Neural progenitor cell (in vitro differentiated cells): ENCODE measurements at regions not wholly inside any gene's neighbourhood (a gene's known extent, or its start where the extent isn't known, plus 50 kb on each side); places are given as distances from the start of the nearest gene placed in this dataset.

Experiments
- DNase-seq: peaks from one replicate; pipeline ENCODE4 v3.0.0-alpha.2; 2016; ENCODE audit warnings: low spot score
- H2AFZ ChIP-seq: fragments of 200-600 bp; sonication (generic); replicated peaks from 2 replicates; pipeline ENCODE4 v1.6.1; 2016; ENCODE audit warnings: antibody characterized with exemption
- H3F3A ChIP-seq: fragments of 200-600 bp; sonication (generic); 2 replicates; pipeline ENCODE4 v1.6.1; 2016; ENCODE audit warnings: antibody characterized with exemption, low read depth
- H3K27ac ChIP-seq: fragments of 200-600 bp; sonication (generic); 2 replicates; pipeline ENCODE4 v1.5.1; 2016; ENCODE audit warnings: mild to moderate bottlenecking
- H3K27me3 ChIP-seq: fragments of 200-600 bp; sonication (generic); 2 replicates; pipeline ENCODE4 v1.6.1; 2016; ENCODE audit warnings: mild to moderate bottlenecking, moderate library complexity
- H3K36me3 ChIP-seq: fragments of 200-600 bp; sonication (generic); 2 replicates; pipeline ENCODE4 v1.5.1; 2016
- H3K4me1 ChIP-seq: fragments of 200-600 bp; sonication (generic); 2 replicates; pipeline ENCODE4 v1.6.1; 2016; ENCODE audit warnings: mixed run types
- H3K4me2 ChIP-seq: fragments of 200-600 bp; sonication (generic); 2 replicates; pipeline ENCODE4 v1.6.1; 2016
- H3K4me3 ChIP-seq: fragments of 200-600 bp; sonication (generic); 2 replicates; pipeline ENCODE4 v1.5.1; 2016
- H3K79me2 ChIP-seq: fragments of 200-600 bp; sonication (generic); 2 replicates; pipeline ENCODE4 v1.6.1; 2016; ENCODE audit warnings: low read depth
- H3K9ac ChIP-seq: fragments of 200-600 bp; sonication (generic); 2 replicates; pipeline ENCODE4 v1.6.1; 2016
- H3K9me3 ChIP-seq: fragments of 200-600 bp; sonication (generic); 2 replicates; pipeline ENCODE4 v1.5.1; 2016; ENCODE audit warnings: low read depth
- H4K20me1 ChIP-seq: fragments of 200-600 bp; sonication (generic); 2 replicates; pipeline ENCODE4 v1.6.1; 2016; ENCODE audit warnings: low read depth
- H3K27ac Mint-ChIP-seq: 3 replicates; pipeline ENCODE4 v1.8.0; 2021; ENCODE audit warnings: mixed read lengths
- H3K27me3 Mint-ChIP-seq: 2 replicates; pipeline ENCODE4 v1.8.0; 2022; ENCODE audit warnings: low read depth, mild to moderate bottlenecking, inconsistent platforms, moderate library complexity, mixed read lengths; ENCODE audit not compliant: insufficient read depth
- H3K36me3 Mint-ChIP-seq: 3 replicates; pipeline ENCODE4 v1.8.0; 2021; ENCODE audit warnings: mixed read lengths
- H3K4me1 Mint-ChIP-seq: 3 replicates; pipeline ENCODE4 v1.8.0; 2021; ENCODE audit warnings: mixed read lengths
- H3K4me3 Mint-ChIP-seq: 3 replicates; pipeline ENCODE4 v1.8.0; 2021; ENCODE audit warnings: mild to moderate bottlenecking, moderate library complexity, mixed read lengths
- H3K9me3 Mint-ChIP-seq: 3 replicates; pipeline ENCODE4 v1.8.0; 2020; ENCODE audit warnings: mixed read lengths
- EZH2 ChIP-seq: fragments of 200-600 bp; sonication (generic); IDR thresholded peaks from 2 replicates; pipeline ENCODE4 v1.6.1; 2017; ENCODE audit warnings: antibody characterized with exemption, mild to moderate bottlenecking, moderate library complexity
- EZH2phosphoT487 ChIP-seq: fragments of 200-600 bp; sonication (generic); IDR thresholded peaks from 2 replicates; pipeline ENCODE4 v1.6.1; 2017; ENCODE audit warnings: antibody characterized with exemption
- TF ChIP-seq, protein P1 (sequence below): fragments of 200-600 bp; sonication (generic); IDR thresholded peaks from 2 replicates; pipeline ENCODE4 v1.5.1; 2017; ENCODE audit warnings: antibody characterized with exemption, mild to moderate bottlenecking

DNA sequence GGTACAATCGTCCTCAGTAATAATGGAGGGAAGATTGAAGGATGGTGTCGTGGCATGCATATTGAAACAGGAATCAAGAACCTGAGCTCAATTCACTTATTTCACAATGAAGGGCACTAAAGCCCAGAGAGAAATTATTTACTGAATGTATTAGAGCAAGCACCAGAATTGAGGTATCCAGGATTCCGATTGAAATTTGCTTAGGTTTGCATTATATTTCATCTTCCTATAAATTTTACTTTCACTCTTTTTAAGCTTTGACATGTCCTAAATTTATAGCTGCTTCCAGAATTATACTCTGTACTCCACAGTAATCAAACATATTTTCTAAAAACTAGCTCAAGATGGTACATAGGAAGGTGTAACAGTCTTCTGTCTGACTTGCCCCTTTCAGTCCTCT lies 454.9 kb upstream of the HTR2A start:
- peaks cover 4% of the 10 kb centered on the region for H3K9me3 ChIP-seq
- H3K4me1 ChIP-seq = no peaks in the 10 kb centered on the region
- TF ChIP-seq EZH2 (no peak), EZH2phosphoT487 (no peak)
- TF ChIP-seq, protein P1, sequence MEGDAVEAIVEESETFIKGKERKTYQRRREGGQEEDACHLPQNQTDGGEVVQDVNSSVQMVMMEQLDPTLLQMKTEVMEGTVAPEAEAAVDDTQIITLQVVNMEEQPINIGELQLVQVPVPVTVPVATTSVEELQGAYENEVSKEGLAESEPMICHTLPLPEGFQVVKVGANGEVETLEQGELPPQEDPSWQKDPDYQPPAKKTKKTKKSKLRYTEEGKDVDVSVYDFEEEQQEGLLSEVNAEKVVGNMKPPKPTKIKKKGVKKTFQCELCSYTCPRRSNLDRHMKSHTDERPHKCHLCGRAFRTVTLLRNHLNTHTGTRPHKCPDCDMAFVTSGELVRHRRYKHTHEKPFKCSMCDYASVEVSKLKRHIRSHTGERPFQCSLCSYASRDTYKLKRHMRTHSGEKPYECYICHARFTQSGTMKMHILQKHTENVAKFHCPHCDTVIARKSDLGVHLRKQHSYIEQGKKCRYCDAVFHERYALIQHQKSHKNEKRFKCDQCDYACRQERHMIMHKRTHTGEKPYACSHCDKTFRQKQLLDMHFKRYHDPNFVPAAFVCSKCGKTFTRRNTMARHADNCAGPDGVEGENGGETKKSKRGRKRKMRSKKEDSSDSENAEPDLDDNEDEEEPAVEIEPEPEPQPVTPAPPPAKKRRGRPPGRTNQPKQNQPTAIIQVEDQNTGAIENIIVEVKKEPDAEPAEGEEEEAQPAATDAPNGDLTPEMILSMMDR = no peak
- Mint-ChIP-seq H3K4me3 (no peak overlapping the region), H3K36me3 (no peaks in the 10 kb centered on the region), H3K4me1 (no peaks in the 10 kb centered on the region), H3K9me3 (peaks cover 11% of the 10 kb centered on the region), H3K27ac (no peak overlapping the region), H3K27me3 (no peaks in the 10 kb centered on the region)
- no peaks in the 10 kb centered on the region for H4K20me1 ChIP-seq
- no peaks in the 10 kb centered on the region for H3F3A ChIP-seq
- no peak overlapping the region for H3K9ac ChIP-seq
- no peaks in the 10 kb centered on the region for H3K27me3 ChIP-seq
- H3K79me2 ChIP-seq = no peaks in the 10 kb centered on the region
- H3K27ac ChIP-seq = no peak overlapping the region
- H3K4me3 ChIP-seq = no peak overlapping the region
- H2AFZ ChIP-seq = no peak overlapping the region
- no peak for DNase-seq
- no peak overlapping the region for H3K4me2 ChIP-seq
- H3K36me3 ChIP-seq = no peaks in the 10 kb centered on the region

DNA sequence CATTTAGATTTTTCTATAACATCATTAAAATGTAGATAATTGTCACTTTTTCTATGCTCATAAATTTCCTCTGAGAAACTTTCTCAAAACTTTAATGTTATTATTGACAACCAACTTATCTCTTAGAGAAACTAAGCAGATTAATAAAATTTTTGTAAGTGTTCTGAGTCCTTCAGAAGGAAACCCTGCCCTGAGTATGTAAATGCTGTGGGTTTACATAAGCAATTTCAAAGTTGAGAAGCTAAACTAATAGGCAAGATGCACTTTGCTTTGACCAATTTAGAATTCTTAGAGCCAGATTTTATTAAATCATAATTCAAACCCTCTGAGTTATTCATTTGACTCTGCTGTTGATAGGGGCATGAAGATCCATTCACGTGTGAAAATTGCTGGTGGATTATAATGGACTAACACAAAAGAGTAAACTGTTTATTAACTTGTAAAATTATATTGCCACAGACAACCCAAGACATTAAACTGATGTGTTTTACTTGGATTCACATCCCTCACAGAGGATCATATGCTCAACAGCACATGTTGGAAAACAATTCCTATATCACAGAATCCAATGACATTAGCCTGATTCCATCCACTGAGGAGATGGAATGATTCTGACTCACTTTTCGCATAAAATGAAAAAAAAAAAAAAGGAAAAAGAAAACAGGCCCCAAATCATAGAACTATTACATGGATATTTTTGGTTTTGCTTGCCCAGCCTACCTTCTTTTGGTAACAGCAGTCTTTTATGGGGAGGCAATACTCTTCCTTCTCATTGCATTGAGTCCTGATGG lies 453.7 kb upstream of the HTR2A start:
- Histone ChIP-seq H2AFZ (no peak overlapping the region), H3K9me3 (peaks cover under 1% of the 10 kb centered on the region), H3K4me2 (no peak overlapping the region), H3K27me3 (no peaks in the 10 kb centered on the region), H3K36me3 (no peaks in the 10 kb centered on the region), H3K79me2 (no peaks in the 10 kb centered on the region), H3F3A (no peaks in the 10 kb centered on the region), H3K4me3 (no peak overlapping the region), H3K9ac (no peak overlapping the region), H4K20me1 (no peaks in the 10 kb centered on the region), H3K4me1 (no peaks in the 10 kb centered on the region), H3K27ac (no peak overlapping the region)
- no peak for DNase-seq
- no peaks in the 10 kb centered on the region for H3K36me3 Mint-ChIP-seq
- peaks cover 5% of the 10 kb centered on the region for H3K9me3 Mint-ChIP-seq
- H3K4me3 Mint-ChIP-seq = no peak overlapping the region
- no peaks in the 10 kb centered on the region for H3K27me3 Mint-ChIP-seq
- TF ChIP-seq EZH2phosphoT487 (no peak), EZH2 (no peak)
- TF ChIP-seq, protein P1 = no peak
- H3K4me1 Mint-ChIP-seq = no peaks in the 10 kb centered on the region
- H3K27ac Mint-ChIP-seq = no peak overlapping the region

DNA sequence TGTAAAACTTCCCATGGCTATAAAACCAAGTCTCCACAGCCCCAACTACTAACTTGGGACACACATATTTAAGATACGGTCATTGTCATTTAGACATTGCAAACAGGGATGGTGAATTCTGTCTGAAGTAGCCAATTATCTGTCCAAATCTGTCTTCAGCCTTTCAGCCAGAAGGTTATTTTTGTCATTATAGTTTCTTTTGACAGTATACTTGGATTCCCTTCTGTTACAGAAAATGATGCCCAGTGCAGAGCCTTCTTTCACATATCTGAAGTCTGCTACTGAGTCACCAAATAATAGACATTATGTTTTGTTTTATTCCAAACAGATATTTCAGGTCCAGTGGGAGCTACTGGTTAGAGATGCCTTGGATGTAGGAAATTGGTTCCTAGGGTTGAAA lies 452.4 kb upstream of the HTR2A start:
- no peak overlapping the region for H3K27ac Mint-ChIP-seq
- no peaks in the 10 kb centered on the region for H3K27me3 ChIP-seq

More for the DNA sequence above, 452.4 kb upstream of the HTR2A start:
- H3K4me3 ChIP-seq = no peak overlapping the region
- Mint-ChIP-seq H3K36me3 (no peaks in the 10 kb centered on the region), H3K9me3 (peaks cover 5% of the 10 kb centered on the region), H3K27me3 (no peaks in the 10 kb centered on the region), H3K4me3 (no peak overlapping the region), H3K4me1 (no peaks in the 10 kb centered on the region)
- no peaks in the 10 kb centered on the region for H3K36me3 ChIP-seq
- no peaks in the 10 kb centered on the region for H3K9me3 ChIP-seq
- no peaks in the 10 kb centered on the region for H3K79me2 ChIP-seq
- no peak overlapping the region for H3K4me2 ChIP-seq
- H3K27ac ChIP-seq = no peak overlapping the region
- no peaks in the 10 kb centered on the region for H4K20me1 ChIP-seq
- H3F3A ChIP-seq = no peaks in the 10 kb centered on the region
- no peaks in the 10 kb centered on the region for H3K4me1 ChIP-seq
- TF ChIP-seq, protein P1 = no peak
- TF ChIP-seq EZH2phosphoT487 (no peak), EZH2 (no peak)
- H2AFZ ChIP-seq = no peak overlapping the region
- no peak overlapping the region for H3K9ac ChIP-seq
- no peak for DNase-seq
